Mesendoderm (in vitro differentiated cells): ENCODE measurements at regions not wholly inside any gene's neighbourhood (a gene's known extent, or its start where the extent isn't known, plus 50 kb on each side); places are given as distances from the start of the nearest gene placed in this dataset.
"Not testable (repeated sequence)": the region's sequence is repeated elsewhere in the genome, so short reads cannot be mapped to it uniquely, and the experiment has no call there.

Source experiments
- DNase-seq: peaks from one replicate; pipeline ENCODE4 v3.0.0; 2013
- H2AK5ac ChIP-seq: 2 replicates; pipeline ENCODE4 v1.6.1; 2013; ENCODE audit warnings: low read length, inconsistent platforms
- H2BK120ac ChIP-seq: 2 replicates; pipeline ENCODE4 v1.6.1; 2013; ENCODE audit warnings: low read depth, mild to moderate bottlenecking, low read length, moderate library complexity, mixed read lengths
- H2BK15ac ChIP-seq: replicated peaks from 2 replicates; pipeline ENCODE4 v1.6.1; 2013; ENCODE audit warnings: low read depth, mild to moderate bottlenecking, moderate library complexity
- H2BK5ac ChIP-seq: 2 replicates; pipeline ENCODE4 v1.6.1; 2013; ENCODE audit warnings: low read length, inconsistent platforms
- H3K18ac ChIP-seq: 2 replicates; pipeline ENCODE4 v1.6.1; 2013; ENCODE audit warnings: mild to moderate bottlenecking, low read length, mixed read lengths
- H3K23ac ChIP-seq: one replicate; pipeline ENCODE4 v1.6.1; 2013; ENCODE audit warnings: low read length
- H3K27ac ChIP-seq: 2 replicates; pipeline ENCODE4 v1.5.1; 2013; ENCODE audit warnings: low read depth, mild to moderate bottlenecking, inconsistent platforms, low read length, moderate library complexity
- H3K27me3 ChIP-seq: 2 replicates; pipeline ENCODE4 v1.6.1; 2013; ENCODE audit warnings: low read length, control low read depth, mild to moderate bottlenecking, inconsistent platforms; ENCODE audit not compliant: insufficient read depth, poor library complexity
- H3K36me3 ChIP-seq: 2 replicates; pipeline ENCODE4 v1.6.1; 2013; ENCODE audit warnings: low read length, inconsistent platforms; ENCODE audit not compliant: control insufficient read depth, insufficient read depth
- H3K4ac ChIP-seq: one replicate; pipeline ENCODE4 v1.6.1; 2013; ENCODE audit warnings: low read depth, mild to moderate bottlenecking, low read length, moderate library complexity
- H3K4me1 ChIP-seq: 2 replicates; pipeline ENCODE4 v1.6.1; 2013; ENCODE audit warnings: low read depth, low read length, inconsistent platforms; ENCODE audit not compliant: control insufficient read depth
- H3K4me2 ChIP-seq: 2 replicates; pipeline ENCODE4 v1.6.1; 2013; ENCODE audit warnings: low read length
- H3K4me3 ChIP-seq: 2 replicates; pipeline ENCODE4 v1.5.1; 2013; ENCODE audit warnings: mild to moderate bottlenecking, low read length
- H3K56ac ChIP-seq: one replicate; pipeline ENCODE4 v1.6.1; 2013; ENCODE audit warnings: low read length
- H3K79me1 ChIP-seq: 2 replicates; pipeline ENCODE4 v1.6.1; 2013; ENCODE audit warnings: low read length, inconsistent platforms
- H3K79me2 ChIP-seq: 2 replicates; pipeline ENCODE4 v1.6.1; 2013; ENCODE audit warnings: mild to moderate bottlenecking, low read length; ENCODE audit not compliant: control insufficient read depth, insufficient read depth
- H3K9ac ChIP-seq: 2 replicates; pipeline ENCODE4 v1.6.1; 2013; ENCODE audit warnings: low read length, inconsistent platforms
- H4K5ac ChIP-seq: one replicate; pipeline ENCODE4 v1.6.1; 2013; ENCODE audit warnings: low read length
- H4K8ac ChIP-seq: one replicate; pipeline ENCODE4 v1.6.1; 2013; ENCODE audit warnings: low read depth, mild to moderate bottlenecking, control low read depth, low read length, moderate library complexity
- WGBS: extraction: QIAGEN DNeasy Blood & Tissue Kit; methylation state at CpG from one replicate; pipeline ENCODE4 v1.1.7; 2013; ENCODE audit warnings: low lambda C conversion rate, missing lambda C conversion rate; ENCODE audit not compliant: insufficient coverage; ENCODE audit errors: extremely low coverage; 5-methylcytosine and 5-hydroxymethylcytosine counted together

GRCh38 chr14:106153362-106153955 is 627.1 kb downstream of the TMEM121 start:
- not testable (repeated sequence) for H3K4me3 ChIP-seq, H3K27me3 ChIP-seq, H3K23ac ChIP-seq, H3K4me1 ChIP-seq, H2BK5ac ChIP-seq, H3K79me1 ChIP-seq, H2AK5ac ChIP-seq, H3K4me2 ChIP-seq, H3K4ac ChIP-seq, H3K56ac ChIP-seq, H4K8ac ChIP-seq, H3K27ac ChIP-seq, H2BK120ac ChIP-seq, H3K9ac ChIP-seq, H3K79me2 ChIP-seq, H3K36me3 ChIP-seq, H2BK15ac ChIP-seq, H4K5ac ChIP-seq, H3K18ac ChIP-seq
- peak; percentile 13 for DNase-seq
- WGBS: no CpG with 5 or more reads among the region's 17 CpGs

DNA sequence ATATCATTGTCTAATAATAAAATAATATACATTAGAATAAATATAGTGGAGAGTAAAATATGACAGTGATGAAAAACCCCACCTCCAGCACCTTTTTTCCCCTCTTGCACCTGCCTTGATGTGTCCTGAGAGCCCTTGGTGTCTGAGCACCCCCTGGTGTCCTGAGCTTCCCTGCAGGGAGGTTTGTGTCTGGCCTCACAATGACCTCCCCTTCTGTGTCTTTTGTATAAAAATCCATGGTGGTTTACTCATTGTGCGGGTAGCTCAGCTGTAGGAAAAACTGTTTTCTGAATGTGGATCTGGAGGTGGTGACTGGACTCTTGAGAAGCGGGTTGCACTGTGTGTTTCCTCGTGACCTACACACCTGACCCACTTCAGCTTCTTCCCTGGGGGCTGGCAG is 636.9 kb downstream of the TMEM121 start:
- Histone ChIP-seq H3K9ac (no peak overlapping the region), H3K4ac (no peak overlapping the region), H3K79me2 (no peaks in the 10 kb centered on the region), H3K79me1 (no peaks in the 10 kb centered on the region), H3K27ac (no peak overlapping the region), H3K4me1 (no peaks in the 10 kb centered on the region), H4K8ac (no peak overlapping the region), H3K23ac (no peak overlapping the region), H4K5ac (no peak overlapping the region), H3K56ac (no peak overlapping the region), H3K27me3 (no peaks in the 10 kb centered on the region), H3K4me3 (no peak overlapping the region), H3K36me3 (no peaks in the 10 kb centered on the region), H2BK15ac (no peak overlapping the region), H2BK5ac (no peak overlapping the region), H2AK5ac (no peak overlapping the region), H3K4me2 (no peak overlapping the region), H3K18ac (no peak overlapping the region), H2BK120ac (no peak overlapping the region)
- no peak for DNase-seq
- no CpG with 5 or more reads among the region's 3 CpGs for WGBS

DNA sequence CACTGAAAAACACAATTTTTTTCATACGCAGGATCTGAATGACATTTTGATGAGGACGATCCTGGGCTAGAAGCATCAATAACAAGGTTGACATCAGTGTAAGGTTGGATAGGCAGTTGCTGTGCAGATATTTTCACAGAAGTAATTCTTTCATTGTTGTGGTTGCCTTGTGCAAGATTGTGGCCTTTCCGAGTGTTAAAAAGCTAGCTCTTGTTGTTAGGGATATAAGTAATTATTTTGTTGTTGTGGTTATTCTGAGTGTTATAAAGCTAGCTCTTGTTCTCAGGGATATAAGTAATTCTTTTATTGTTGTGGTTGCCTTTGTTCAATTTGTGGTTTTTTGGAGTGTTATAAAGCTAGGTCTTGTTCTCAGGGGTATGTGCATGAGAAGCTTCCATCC is 637.4 kb downstream of the TMEM121 start:
- not testable (repeated sequence) for H3K18ac ChIP-seq, H2AK5ac ChIP-seq, H4K8ac ChIP-seq, H2BK5ac ChIP-seq, H3K56ac ChIP-seq, H3K79me2 ChIP-seq, H3K4ac ChIP-seq, H3K4me1 ChIP-seq, DNase-seq, H3K79me1 ChIP-seq, H3K27me3 ChIP-seq, H3K4me3 ChIP-seq, H2BK15ac ChIP-seq, H3K36me3 ChIP-seq, H2BK120ac ChIP-seq, H3K4me2 ChIP-seq, H4K5ac ChIP-seq, H3K9ac ChIP-seq, H3K27ac ChIP-seq, H3K23ac ChIP-seq
- WGBS: no CpG with 5 or more reads among the region's 3 CpGs

GRCh38 chr14:106166232-106166631 is 639.8 kb downstream of the TMEM121 start:
- no peaks in the 10 kb centered on the region for H3K27me3 ChIP-seq
- no peak overlapping the region for H3K9ac ChIP-seq
- H3K4me3 ChIP-seq: no peak overlapping the region
- no peak overlapping the region for H4K8ac ChIP-seq
- H2BK15ac ChIP-seq: no peak overlapping the region
- no peaks in the 10 kb centered on the region for H3K36me3 ChIP-seq
- no peaks in the 10 kb centered on the region for H3K79me2 ChIP-seq
- no peak overlapping the region for H2BK5ac ChIP-seq
- H3K18ac ChIP-seq: no peak overlapping the region
- H2AK5ac ChIP-seq: no peak overlapping the region
- no peaks in the 10 kb centered on the region for H3K79me1 ChIP-seq
- no peak for DNase-seq
- H3K23ac ChIP-seq: no peak overlapping the region
- no peak overlapping the region for H3K4me2 ChIP-seq
- no peak overlapping the region for H4K5ac ChIP-seq
- WGBS: no CpG with 5 or more reads among the region's 3 CpGs
- H2BK120ac ChIP-seq: no peak overlapping the region
- H3K27ac ChIP-seq: no peak overlapping the region
- no peaks in the 10 kb centered on the region for H3K4me1 ChIP-seq
- no peak overlapping the region for H3K4ac ChIP-seq
- H3K56ac ChIP-seq: no peak overlapping the region

- Histone ChIP-seq H3K27ac (no peak overlapping the region), H3K27me3 (no peaks in the 10 kb centered on the region), H3K79me1 (no peaks in the 10 kb centered on the region), H3K56ac (no peak overlapping the region), H3K4me3 (no peak overlapping the region), H3K23ac (no peak overlapping the region), H4K5ac (no peak overlapping the region), H3K36me3 (no peaks in the 10 kb centered on the region), H4K8ac (no peak overlapping the region), H2BK5ac (no peak overlapping the region), H3K4me1 (no peaks in the 10 kb centered on the region), H3K9ac (no peak overlapping the region), H2AK5ac (no peak overlapping the region), H3K4me2 (no peak overlapping the region), H3K18ac (no peak overlapping the region), H3K4ac (no peak overlapping the region), H2BK15ac (no peak overlapping the region), H2BK120ac (no peak overlapping the region), H3K79me2 (no peaks in the 10 kb centered on the region)
- no peak for DNase-seq
- no CpG with 5 or more reads among the region's 10 CpGs for WGBS
These were observed 640.3 kb downstream of the TMEM121 start for GRCh38 chr14:106166650-106167204.

DNA sequence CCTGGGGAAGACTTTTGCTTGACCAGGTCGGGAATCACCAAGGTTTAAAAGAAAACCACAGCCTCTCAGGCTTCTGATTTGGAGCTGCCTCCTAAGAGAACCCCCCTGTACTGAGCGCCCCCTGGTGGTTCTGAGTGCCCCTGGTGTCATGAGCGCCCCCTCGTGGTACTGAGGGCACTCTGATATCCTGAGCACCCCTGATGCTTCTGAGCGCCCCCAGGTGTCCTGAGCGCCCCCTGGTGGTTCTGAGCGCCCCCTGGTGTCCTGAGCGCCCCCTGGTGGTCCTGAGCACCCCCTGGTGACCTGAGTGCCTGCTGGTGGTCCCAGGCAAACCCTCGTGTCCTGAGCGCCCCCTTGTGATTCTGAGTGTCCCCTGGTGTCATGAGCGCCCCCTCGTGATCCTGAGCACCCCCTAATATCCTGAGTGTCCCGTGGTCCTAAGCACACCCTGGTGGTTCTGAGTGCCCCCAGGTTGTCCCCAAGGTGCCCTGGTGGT is 643.8 kb downstream of the TMEM121 start:
- H3K18ac ChIP-seq, H4K8ac ChIP-seq, H3K4me1 ChIP-seq, H3K9ac ChIP-seq, H4K5ac ChIP-seq, H2BK120ac ChIP-seq, H3K79me1 ChIP-seq, H3K79me2 ChIP-seq, H3K36me3 ChIP-seq, H3K27me3 ChIP-seq, H3K4me2 ChIP-seq, H2BK15ac ChIP-seq, H3K56ac ChIP-seq, H3K4ac ChIP-seq, H3K4me3 ChIP-seq, H2BK5ac ChIP-seq, H3K23ac ChIP-seq, H2AK5ac ChIP-seq, H3K27ac ChIP-seq: not testable (repeated sequence)
- WGBS: no CpG with 5 or more reads among the region's 13 CpGs
- DNase-seq: peak; percentile 1
